ENCODE measurements at regions not wholly inside any gene's neighbourhood (a gene's known extent, or its start where the extent isn't known, plus 50 kb on each side); places are given as distances from the start of the nearest gene placed in this dataset.
"Not testable (repeated sequence)": the region's sequence is repeated elsewhere in the genome, so short reads cannot be mapped to it uniquely, and the experiment has no call there.

DNA sequence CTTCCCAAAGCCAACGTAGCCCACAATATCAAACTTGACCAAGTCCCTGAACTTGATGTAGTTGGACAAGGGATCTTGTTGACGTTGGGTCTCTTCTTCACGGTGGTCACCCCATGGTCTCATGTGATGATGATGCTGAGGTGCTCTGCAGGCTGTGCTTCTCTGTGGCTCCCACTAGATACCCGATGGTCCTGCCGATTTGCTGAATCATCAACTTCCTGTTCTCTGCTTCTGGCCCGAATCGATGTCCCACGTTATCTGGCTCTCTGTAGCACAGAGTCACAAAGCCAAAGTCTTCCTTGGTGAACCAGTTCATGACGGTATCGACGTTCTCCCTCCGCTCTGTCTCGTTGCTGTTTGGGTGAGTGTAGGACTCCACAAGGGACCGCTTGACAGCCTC, 201.0 kb downstream of the ADRA2C start:
- TF ChIP-seq EZH2phosphoT487 (conservative IDR thresholded peaks at IDR 0.05; ENCODE audit: low read length) = not testable (repeated sequence)
- TF ChIP-seq, protein P1, sequence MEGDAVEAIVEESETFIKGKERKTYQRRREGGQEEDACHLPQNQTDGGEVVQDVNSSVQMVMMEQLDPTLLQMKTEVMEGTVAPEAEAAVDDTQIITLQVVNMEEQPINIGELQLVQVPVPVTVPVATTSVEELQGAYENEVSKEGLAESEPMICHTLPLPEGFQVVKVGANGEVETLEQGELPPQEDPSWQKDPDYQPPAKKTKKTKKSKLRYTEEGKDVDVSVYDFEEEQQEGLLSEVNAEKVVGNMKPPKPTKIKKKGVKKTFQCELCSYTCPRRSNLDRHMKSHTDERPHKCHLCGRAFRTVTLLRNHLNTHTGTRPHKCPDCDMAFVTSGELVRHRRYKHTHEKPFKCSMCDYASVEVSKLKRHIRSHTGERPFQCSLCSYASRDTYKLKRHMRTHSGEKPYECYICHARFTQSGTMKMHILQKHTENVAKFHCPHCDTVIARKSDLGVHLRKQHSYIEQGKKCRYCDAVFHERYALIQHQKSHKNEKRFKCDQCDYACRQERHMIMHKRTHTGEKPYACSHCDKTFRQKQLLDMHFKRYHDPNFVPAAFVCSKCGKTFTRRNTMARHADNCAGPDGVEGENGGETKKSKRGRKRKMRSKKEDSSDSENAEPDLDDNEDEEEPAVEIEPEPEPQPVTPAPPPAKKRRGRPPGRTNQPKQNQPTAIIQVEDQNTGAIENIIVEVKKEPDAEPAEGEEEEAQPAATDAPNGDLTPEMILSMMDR (IDR thresholded peaks at IDR 0.05; ENCODE audit: insufficient read depth, low read length, poor library complexity, severe bottlenecking) = not testable (repeated sequence)
